HepG2 (cell line): ENCODE measurements at regions not wholly inside any gene's neighbourhood (a gene's known extent, or its start where the extent isn't known, plus 50 kb on each side); places are given as distances from the start of the nearest gene placed in this dataset.

Source experiments
- HDAC1 ChIP-seq: sonication (generic); formaldehyde crosslinking; IDR thresholded peaks from 2 replicates; pipeline ENCODE4 v1.5.1; 2020; ENCODE audit warnings: mild to moderate bottlenecking, missing genetic modification reagents
- NBN ChIP-seq: fragments of 450-650 bp; conservative IDR thresholded peaks from 2 replicates; pipeline ENCODE4 v1.6.1; 2017
- PRMT3 ChIP-seq: sonication (generic); formaldehyde crosslinking; IDR thresholded peaks from 2 replicates; pipeline ENCODE4 v1.8.1; 2022; ENCODE audit warnings: low read depth, mild to moderate bottlenecking, moderate library complexity, missing genetic modification reagents, borderline replicate concordance
- TAF15 ChIP-seq: fragments of 200-400 bp; formaldehyde crosslinking; IDR thresholded peaks from one replicate; pipeline ENCODE4 v1.6.1; 2018; ENCODE audit warnings: mild to moderate bottlenecking, low read depth, low read length; ENCODE audit not compliant: poor library complexity, severe bottlenecking
- ZSCAN30 ChIP-seq: sonication (generic); formaldehyde crosslinking; IDR thresholded peaks from 2 replicates; pipeline ENCODE4 v1.5.0; 2020; ENCODE audit warnings: mild to moderate bottlenecking, missing genetic modification reagents
- TF ChIP-seq, protein P1 (sequence below): fragments of 450-650 bp; IDR thresholded peaks from 2 replicates; pipeline ENCODE4 v1.6.1; 2016
- TF ChIP-seq, protein P2 (sequence below): sonication (generic); formaldehyde crosslinking; IDR thresholded peaks from 2 replicates; pipeline ENCODE4 v1.4.0; 2020; ENCODE audit warnings: mild to moderate bottlenecking, missing genetic modification reagents
- TF ChIP-seq, protein P3 (sequence below): sonication (generic); formaldehyde crosslinking; IDR thresholded peaks from 2 replicates; pipeline ENCODE4 v1.5.0; 2020; ENCODE audit warnings: mild to moderate bottlenecking, missing genetic modification reagents, moderate library complexity
- TF ChIP-seq, protein P4 (sequence below): sonication (generic); formaldehyde crosslinking; IDR thresholded peaks from 2 replicates; pipeline ENCODE4 v1.8.0; 2022; ENCODE audit warnings: mild to moderate bottlenecking, missing genetic modification reagents

DNA sequence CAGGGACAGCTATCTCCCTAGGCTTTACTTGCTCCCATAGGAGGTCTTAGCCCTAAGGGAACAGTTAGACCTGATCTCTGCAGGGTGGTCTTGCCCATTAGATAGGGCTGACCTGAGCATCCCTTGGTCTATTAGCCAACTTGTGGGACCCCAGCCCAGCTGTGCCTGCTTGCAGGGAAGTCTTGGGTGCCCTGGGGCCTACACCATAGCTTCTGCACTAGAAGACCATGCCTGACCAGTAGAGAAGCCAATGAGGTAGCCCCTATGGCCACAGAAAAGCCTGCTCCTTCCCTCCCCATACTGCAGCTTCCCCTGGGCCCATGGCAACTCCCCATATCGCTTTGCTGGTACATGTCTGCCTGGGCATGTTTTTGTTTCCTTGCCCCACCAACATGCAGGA, 1049.1 kb downstream of the TRHDE start:
- TF ChIP-seq PRMT3 (no peak), NBN (no peak), HDAC1 (CRISPR knock-in tag) (no peak), TAF15 (no peak), ZSCAN30 (CRISPR knock-in tag) (no peak)
- TF ChIP-seq, protein P1, sequence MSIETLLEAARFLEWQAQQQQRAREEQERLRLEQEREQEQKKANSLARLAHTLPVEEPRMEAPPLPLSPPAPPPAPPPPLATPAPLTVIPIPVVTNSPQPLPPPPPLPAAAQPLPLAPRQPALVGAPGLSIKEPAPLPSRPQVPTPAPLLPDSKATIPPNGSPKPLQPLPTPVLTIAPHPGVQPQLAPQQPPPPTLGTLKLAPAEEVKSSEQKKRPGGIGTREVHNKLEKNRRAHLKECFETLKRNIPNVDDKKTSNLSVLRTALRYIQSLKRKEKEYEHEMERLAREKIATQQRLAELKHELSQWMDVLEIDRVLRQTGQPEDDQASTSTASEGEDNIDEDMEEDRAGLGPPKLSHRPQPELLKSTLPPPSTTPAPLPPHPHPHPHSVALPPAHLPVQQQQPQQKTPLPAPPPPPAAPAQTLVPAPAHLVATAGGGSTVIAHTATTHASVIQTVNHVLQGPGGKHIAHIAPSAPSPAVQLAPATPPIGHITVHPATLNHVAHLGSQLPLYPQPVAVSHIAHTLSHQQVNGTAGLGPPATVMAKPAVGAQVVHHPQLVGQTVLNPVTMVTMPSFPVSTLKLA: no peak
- TF ChIP-seq, protein P2, sequence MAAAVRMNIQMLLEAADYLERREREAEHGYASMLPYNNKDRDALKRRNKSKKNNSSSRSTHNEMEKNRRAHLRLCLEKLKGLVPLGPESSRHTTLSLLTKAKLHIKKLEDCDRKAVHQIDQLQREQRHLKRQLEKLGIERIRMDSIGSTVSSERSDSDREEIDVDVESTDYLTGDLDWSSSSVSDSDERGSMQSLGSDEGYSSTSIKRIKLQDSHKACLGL: no peak
- TF ChIP-seq, protein P3, sequence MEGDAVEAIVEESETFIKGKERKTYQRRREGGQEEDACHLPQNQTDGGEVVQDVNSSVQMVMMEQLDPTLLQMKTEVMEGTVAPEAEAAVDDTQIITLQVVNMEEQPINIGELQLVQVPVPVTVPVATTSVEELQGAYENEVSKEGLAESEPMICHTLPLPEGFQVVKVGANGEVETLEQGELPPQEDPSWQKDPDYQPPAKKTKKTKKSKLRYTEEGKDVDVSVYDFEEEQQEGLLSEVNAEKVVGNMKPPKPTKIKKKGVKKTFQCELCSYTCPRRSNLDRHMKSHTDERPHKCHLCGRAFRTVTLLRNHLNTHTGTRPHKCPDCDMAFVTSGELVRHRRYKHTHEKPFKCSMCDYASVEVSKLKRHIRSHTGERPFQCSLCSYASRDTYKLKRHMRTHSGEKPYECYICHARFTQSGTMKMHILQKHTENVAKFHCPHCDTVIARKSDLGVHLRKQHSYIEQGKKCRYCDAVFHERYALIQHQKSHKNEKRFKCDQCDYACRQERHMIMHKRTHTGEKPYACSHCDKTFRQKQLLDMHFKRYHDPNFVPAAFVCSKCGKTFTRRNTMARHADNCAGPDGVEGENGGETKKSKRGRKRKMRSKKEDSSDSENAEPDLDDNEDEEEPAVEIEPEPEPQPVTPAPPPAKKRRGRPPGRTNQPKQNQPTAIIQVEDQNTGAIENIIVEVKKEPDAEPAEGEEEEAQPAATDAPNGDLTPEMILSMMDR (CRISPR knock-in tag): no peak
- TF ChIP-seq, protein P4, sequence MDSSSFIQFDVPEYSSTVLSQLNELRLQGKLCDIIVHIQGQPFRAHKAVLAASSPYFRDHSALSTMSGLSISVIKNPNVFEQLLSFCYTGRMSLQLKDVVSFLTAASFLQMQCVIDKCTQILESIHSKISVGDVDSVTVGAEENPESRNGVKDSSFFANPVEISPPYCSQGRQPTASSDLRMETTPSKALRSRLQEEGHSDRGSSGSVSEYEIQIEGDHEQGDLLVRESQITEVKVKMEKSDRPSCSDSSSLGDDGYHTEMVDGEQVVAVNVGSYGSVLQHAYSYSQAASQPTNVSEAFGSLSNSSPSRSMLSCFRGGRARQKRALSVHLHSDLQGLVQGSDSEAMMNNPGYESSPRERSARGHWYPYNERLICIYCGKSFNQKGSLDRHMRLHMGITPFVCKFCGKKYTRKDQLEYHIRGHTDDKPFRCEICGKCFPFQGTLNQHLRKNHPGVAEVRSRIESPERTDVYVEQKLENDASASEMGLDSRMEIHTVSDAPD: no peak
